Stimulated activated CD4-positive, alpha-beta T cell treated with anti-CD3 and anti-CD28 coated beads, Interleukin-15, amount 100 ng/mL, for 1 hour (primary cell): ENCODE measurements at regions not wholly inside any gene's neighbourhood (a gene's known extent, or its start where the extent isn't known, plus 50 kb on each side); places are given as distances from the start of the nearest gene placed in this dataset.

Experiments used
- DNase-seq, 2 donors: peaks; one replicate each; pipeline ENCODE4 v3.0.0-alpha.2; 2020; ENCODE audit warnings: low read depth in 1 of 2, low spot score in 1 of 2

DNA sequence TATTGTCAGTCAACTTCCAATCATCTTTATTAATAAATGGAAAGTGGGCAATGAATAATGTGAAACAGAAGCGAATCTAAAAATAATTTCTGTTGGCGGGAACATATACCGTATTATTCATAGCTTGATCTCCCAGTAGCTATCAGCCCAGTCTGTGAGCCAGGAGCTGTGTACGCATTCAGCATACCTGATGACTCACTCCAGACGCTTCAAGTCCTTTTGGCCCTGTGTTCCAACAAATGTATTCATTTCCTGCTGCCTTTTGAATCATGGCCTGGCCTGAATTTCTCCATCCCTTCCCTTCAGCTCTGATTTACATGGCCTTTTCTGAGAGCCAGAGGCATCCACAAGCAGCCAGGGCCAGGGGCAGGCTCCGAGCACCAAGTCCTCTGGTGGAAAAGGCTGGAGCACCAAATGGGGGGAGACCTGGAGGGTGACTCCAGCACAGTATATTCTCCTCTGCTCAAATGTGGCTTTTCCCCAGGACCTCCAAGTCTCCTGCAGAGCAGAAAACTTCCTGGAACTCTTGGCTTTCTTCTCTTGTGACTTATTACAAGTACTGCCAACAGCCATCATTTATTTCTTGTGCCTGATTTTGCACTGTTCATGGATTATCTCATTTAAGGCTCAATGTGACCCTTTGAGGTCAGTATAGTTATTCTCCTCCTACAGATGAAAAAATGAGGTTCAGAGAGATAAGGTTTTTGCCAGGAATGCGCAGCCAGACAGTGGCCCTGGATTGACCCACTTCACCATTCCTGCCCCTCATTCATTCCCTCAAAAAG, 108.7 kb downstream of the EN1 start:
- DNase-seq: no peak

DNA sequence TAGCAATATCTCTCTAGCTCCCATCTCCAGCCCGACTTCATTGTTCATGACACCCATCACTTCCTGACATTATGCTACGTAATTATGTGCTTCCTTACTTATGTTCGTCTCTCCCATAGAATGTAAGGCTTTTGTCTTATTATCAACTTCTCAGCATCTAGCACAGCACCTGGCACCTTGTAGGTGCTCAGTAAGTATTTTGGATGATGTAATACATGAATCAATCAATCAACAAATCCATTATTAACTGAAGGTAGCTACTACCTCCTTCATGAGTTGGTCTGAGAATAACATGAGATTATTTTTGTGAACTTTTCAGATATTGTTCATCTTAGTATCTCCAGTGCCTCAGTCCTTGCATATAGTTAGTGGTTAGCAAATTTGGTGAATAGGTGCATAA, 109.3 kb downstream of the EN1 start:
- no peak for DNase-seq

DNA sequence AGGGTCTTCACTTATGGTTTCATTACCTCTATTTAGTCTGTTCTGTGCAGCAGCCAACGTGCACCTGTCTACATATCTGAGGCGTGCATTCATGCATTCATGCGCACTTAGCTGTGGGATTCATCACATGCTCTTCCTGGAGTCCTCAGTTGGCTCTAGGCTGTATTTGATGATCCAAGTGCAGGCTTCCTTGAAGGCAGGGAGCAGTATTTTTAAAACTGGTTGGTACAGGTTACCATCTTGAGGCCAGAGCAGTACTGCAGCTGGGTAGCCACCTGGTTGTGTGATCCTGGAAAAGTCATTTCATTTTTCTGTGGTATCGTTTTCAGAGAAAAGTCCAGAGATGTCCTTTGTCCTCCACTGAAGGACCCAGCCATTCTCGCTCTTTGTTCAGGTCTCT, 109.8 kb downstream of the EN1 start:
- no peak for DNase-seq

DNA sequence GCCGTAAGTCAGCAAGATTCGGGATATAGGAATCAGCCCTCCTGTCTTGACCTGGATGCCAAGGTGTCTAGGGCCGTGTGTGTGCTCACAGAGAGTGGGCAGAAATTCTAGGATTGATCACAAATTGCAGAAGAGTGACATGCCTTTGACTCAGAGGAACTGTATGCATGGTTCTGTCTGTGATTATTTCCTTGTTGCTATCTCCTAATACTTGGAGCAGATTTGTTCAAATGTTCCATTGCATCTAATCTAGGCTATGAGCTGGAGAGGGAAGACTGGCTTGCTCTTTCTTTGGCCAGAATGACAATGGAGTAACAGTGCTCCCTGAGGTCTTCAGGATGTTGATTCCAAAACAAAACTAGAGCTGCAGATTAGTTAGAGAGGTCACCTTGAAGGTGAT, 115.0 kb downstream of the EN1 start:
- no peak for DNase-seq

DNA sequence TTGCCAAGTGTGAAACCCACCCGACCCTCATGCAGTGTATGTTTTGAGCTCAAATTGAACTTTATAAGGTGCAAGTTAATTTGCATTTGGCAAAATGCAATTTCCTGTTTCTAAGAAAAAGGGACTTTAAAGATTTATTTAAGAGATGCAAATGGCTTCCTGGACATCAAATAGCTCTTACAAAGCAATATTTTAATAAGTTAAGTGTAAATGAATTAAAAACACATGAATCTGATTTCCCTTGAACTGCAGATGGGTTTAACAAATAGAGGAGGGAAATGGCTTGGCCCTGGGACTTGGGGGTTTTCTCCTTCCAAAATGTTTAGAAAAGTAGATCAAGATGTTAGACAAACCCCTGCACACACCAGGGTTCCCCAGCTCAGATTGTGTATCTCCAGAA, 116.0 kb downstream of the EN1 start:
- no peak for DNase-seq

- DNase-seq: no peak
Measured at GRCh38 chr2:118730405-118730804, 117.0 kb downstream of the EN1 start.

GRCh38 chr2:118729760-118730159, 117.7 kb downstream of the EN1 start:
- DNase-seq: no peak

GRCh38 chr2:118728984-118729383, 118.5 kb downstream of the EN1 start:
- no peak for DNase-seq

DNA sequence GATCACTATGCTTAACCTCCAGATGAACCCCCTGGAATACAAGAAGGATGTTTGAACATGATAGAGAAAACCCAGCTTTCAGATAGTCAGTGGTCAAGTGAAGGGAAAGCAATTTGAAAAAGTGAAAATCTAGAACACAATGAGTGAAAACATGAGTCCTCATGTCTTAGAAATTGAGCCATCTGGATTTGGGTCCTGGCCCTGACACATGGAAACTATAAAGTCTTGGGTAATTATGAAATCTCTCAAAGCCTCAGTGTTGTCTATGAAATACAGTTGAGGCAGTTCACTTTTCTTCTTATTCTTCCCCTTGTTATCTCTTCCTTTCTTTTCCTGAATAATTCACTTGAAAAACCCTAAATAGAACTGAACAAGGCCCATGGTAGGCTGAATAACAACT, 120.6 kb downstream of the EN1 start:
- no peak for DNase-seq

- DNase-seq: no peak
Measured at GRCh38 chr2:118723394-118723793, 124.1 kb downstream of the EN1 start.

DNA sequence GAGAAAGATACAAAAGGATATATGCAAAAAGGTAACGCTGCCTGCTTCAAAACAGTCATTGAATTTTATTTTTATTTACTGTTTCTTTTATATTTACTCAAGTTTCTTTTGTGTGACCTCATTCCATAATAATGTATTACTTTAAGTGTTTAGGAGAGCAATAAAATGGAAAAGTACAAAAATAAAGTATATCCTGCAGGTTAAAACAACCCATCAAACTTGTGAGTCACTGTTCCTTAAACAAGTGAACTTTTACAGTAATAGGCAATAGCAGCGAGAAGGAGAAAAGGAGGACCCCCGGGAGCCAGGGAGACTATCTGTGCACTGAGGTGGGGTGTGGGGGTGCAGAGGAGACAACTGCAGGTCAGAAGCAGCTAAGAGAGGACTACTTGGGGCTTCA, 124.5 kb downstream of the EN1 start:
- DNase-seq: no peak

- DNase-seq: no peak
Measured at GRCh38 chr2:118721817-118722551, 125.5 kb downstream of the EN1 start.

DNA sequence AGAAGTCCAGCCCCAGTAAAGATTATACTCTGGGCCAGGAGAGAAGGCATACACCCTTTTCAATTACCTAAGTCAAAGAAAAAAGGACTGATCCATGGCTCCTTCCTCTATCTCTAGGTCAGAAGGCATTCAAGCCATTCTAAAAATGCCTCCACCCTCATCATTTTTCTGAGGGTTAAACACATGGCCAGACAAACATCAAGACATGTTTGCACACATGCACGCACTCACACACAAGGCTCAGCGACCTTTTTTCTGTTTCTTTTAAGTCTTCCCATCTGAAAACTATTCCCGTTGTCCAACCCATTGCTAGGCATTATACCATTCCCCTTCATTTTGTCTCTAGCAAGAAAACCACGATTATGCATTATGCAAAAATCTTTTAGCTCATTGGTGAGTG, 126.6 kb downstream of the EN1 start:
- no peak for DNase-seq

DNA sequence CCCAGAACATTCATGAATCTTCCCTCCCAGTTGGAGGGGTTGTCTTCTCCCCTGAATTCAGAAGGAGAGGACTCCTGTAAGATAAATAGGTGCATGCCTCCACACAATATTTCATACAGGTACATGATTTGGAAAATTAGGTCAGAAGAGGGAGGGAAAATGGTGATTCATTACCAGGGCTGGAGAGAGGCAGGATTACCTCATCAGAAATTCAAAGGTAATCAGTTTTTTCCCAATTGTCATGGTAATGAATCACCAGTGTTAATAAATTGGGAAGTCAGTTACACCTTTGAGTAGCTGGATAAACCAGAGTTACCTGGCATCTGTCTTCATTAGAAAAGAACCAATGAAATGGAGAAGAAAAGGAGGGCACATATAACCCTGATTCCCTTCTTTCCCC, 128.5 kb downstream of the EN1 start:
- DNase-seq: no peak

- no peak for DNase-seq
Measured at GRCh38 chr2:118716102-118716501, 131.3 kb downstream of the EN1 start.

DNA sequence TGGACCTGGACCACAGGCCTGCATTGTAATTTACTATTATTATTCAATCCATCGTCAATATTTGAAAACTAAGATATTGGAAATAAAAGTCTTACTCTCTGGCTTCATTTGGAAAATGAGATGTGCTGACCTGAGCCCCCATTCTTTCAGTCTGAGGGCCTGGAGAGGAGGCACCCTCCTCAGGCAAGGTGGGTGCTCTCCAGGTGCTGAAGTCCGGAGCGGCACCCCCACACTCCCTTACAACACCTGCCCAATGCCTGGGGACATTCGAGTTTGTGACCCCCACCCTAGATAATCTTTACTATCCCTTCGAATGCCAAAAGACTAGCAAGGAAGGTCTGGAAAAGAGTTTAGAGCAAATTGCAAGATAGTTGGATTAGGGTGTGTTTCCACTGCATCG, 133.3 kb downstream of the EN1 start:
- DNase-seq: no peak

DNA sequence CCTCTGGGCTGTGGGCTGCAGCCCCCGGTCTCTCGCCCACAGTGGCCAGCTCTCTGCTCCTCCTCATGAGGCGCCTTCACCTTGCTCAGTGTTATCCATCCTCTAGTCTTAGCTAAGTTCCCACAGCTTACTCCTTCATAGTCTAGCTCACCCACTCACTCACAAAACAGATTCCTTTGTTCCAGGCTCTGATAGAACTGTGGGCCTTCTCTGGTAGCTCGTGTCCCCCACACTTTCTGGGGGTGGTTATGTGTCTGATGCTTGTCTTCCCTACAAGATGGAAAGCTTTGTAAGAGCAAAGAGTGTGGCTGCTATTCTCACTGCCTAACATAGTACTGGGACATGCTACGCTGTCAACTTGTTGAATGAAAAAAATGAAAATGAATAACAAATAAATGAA, 135.8 kb downstream of the EN1 start:
- no peak for DNase-seq

GRCh38 chr2:118710481-118710880, 137.0 kb downstream of the EN1 start:
- DNase-seq: no peak

DNA sequence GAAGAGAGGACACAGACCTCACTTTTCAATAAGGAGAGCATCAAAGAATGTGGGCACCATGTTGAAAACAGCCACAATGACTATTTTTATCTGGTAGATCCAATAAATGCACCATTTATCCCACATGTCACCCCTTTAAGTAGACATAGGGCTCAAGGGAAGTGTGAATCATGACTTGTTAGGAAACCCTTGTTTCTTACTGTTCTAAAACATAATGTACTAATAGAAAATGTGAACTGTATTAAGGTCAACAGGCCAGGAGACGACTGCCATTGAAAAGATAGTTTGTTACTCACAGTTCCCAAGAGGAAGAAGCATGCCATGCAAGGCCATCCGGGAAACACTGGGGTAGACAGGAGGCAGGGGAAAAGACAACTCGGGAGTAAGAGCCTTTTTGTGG, 137.7 kb downstream of the EN1 start:
- DNase-seq: no peak

GRCh38 chr2:118706844-118707243, 140.6 kb downstream of the EN1 start:
- DNase-seq: no peak

DNA sequence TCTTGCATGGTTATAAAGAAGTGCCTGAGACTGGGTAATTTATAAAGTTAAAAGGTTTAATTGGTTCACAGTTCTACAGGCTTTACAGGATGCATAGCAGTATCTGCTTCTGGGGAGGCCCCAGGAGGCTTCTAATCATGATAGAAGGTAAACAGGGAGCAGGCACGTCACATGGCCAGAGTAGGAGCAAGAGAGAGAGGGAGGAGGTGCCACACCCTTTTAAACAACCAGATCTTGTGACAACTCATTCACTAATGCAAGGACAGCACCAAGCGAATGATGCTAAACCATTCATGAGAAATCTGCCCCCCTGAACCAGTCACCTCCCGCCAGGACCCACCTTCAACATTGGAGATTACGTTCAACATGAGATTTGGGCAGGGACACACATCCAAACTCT, 141.1 kb downstream of the EN1 start:
- no peak for DNase-seq

GRCh38 chr2:118705032-118705431, 142.4 kb downstream of the EN1 start:
- no peak for DNase-seq
